ENCODE measurements at regions not wholly inside any gene's neighbourhood (a gene's known extent, or its start where the extent isn't known, plus 50 kb on each side); places are given as distances from the start of the nearest gene placed in this dataset.

DNA sequence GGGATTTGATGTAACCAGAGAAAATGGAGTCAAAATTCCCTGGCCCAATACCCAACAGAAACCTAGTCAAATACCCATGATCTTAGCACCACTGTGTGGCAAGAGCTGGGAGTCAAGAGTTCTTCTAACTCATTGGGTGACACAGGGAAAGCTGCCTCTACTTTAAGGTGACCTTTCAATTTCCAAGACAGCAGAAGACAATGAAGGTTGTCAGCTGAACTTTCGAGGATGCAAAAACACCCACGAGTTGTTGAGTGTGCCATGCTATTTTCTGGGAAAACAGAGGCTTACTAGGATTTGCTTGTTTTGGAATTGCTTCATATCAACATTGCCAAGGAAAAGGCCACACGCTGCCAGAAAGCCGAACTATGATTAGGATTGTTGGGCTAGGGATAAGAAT is 61.6 kb upstream of the CYRIA start:
- TF ChIP-seq GATAD2B (conservative IDR thresholded peaks at IDR 0.05; ENCODE audit: low read depth) = no peak
- TF ChIP-seq, protein P1, sequence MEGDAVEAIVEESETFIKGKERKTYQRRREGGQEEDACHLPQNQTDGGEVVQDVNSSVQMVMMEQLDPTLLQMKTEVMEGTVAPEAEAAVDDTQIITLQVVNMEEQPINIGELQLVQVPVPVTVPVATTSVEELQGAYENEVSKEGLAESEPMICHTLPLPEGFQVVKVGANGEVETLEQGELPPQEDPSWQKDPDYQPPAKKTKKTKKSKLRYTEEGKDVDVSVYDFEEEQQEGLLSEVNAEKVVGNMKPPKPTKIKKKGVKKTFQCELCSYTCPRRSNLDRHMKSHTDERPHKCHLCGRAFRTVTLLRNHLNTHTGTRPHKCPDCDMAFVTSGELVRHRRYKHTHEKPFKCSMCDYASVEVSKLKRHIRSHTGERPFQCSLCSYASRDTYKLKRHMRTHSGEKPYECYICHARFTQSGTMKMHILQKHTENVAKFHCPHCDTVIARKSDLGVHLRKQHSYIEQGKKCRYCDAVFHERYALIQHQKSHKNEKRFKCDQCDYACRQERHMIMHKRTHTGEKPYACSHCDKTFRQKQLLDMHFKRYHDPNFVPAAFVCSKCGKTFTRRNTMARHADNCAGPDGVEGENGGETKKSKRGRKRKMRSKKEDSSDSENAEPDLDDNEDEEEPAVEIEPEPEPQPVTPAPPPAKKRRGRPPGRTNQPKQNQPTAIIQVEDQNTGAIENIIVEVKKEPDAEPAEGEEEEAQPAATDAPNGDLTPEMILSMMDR (IDR thresholded peaks at IDR 0.05 in 2 of 3, conservative IDR thresholded peaks at IDR 0.05 in 1 of 3; ENCODE audit: control insufficient read depth in 2 of 3, extremely low read depth in 1 of 3, insufficient read depth in 1 of 3, low read depth in 3 of 3, low read length in 3 of 3) = peak in 1 of 3 experiments; percentile 14; a peak in 1 of 6 replicates
- TF ChIP-seq RAD21 (IDR thresholded peaks at IDR 0.05; ENCODE audit: insufficient read depth, low read depth, low read length) = 0 out of 2 replicates have a peak, but pooled peaks have one; percentile 27
- in situ Hi-C loops (cut with MboI) = no loop called here
- WGBS (ENCODE audit: insufficient coverage, insufficient replicate concordance, low lambda C conversion rate, missing lambda C conversion rate) = 10% methylated on average over 4 of the region's 4 CpGs
- RAD21 ChIA-PET (ENCODE audit: unreplicated experiment) = interaction anchor here (1.1 to 1.8 kb wide), 3 partner anchors 9 to 175 kb away, joined by 3 to 8 read pairs (median 4); no protein-coding TSS in a partner anchor
- POLR2A ChIA-PET = interaction anchor here (1.7 kb wide), 1 partner anchor 68 kb away, joined by 4 read pairs; no protein-coding TSS in a partner anchor
- Histone ChIP-seq H3K4me3 (no peak overlapping the region), H3K9ac (ENCODE audit: control insufficient read depth, insufficient read depth, low read length) (no peak overlapping the region), H3K79me2 (ENCODE audit: control insufficient read depth, insufficient read depth, low read length) (no peaks in the 10 kb centered on the region), H2AFZ (ENCODE audit: control insufficient read depth, low read depth, low read length) (no peak overlapping the region), H4K20me1 (ENCODE audit: control insufficient read depth, insufficient read depth) (no peaks in the 10 kb centered on the region), H3K27me3 (replicated peaks in 1 of 2; ENCODE audit: control insufficient read depth in 2 of 2, insufficient read depth in 2 of 2, low read length in 1 of 2) (0 out of 4 replicates have a peak, but pooled peaks cover 0 to 1% of the 10 kb centered on the region in 2 experiments), H3K27ac (ENCODE audit: control insufficient read depth, insufficient read depth) (no peak overlapping the region), H3K9me3 (replicated peaks; ENCODE audit: control insufficient read depth, insufficient read depth, low read length) (no peaks in the 10 kb centered on the region), H3K4me2 (ENCODE audit: control insufficient read depth, insufficient read depth) (no peak overlapping the region), H3K36me3 (ENCODE audit: control insufficient read depth in 2 of 2, insufficient read depth in 2 of 2, low read length in 1 of 2) (no peaks in the 10 kb centered on the region), H3K4me1 (ENCODE audit: control insufficient read depth, insufficient read depth, low read length) (peaks cover 7% of the 10 kb centered on the region)
- DNase-seq (ENCODE audit: low read depth, low spot score) = no peak
- FAIRE-seq = no peak
- CTCF ChIA-PET = interaction anchor here (0.7 to 2.8 kb wide), 6 partner anchors 29 to 1458 kb away, joined by 3 to 8 read pairs (median 4); no protein-coding TSS in a partner anchor
- SMC1A ChIA-PET (ENCODE audit: uncharacterized antibody, unreplicated experiment) = interaction anchor here (1.0 to 1.7 kb wide), 3 partner anchors 11 to 114 kb away, joined by 4 to 8 read pairs (median 5); no protein-coding TSS in a partner anchor
- BruUV-seq (replicated peaks) = no TSS peak
- intact Hi-C loops (cut with micrococcal nuclease; ENCODE audit: unreplicated experiment) = no loop called here
- no peak for ATAC-seq

DNA sequence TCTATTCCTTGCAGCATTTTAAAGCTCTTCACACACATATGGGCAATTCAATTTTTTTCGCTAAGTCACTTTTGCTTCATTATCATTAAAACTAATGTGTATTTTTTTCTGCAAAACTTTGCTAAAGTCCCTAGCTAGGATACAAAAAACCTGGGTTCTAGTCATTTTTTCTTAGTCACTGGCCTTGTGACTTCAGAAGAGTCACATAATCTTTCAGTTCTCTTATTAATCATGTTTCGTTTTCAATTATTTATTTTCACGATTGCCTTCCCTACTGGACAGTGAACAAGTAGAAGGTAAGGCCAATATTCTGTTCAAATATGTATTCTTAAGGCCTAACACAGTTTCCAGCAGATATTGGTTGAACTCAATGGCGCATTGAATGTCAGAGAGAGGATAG is 60.9 kb upstream of the CYRIA start:
- intact Hi-C loops (cut with micrococcal nuclease; ENCODE audit: unreplicated experiment) = no loop called here
- Histone ChIP-seq H3K79me2 (ENCODE audit: control insufficient read depth, insufficient read depth, low read length) (no peaks in the 10 kb centered on the region), H3K27ac (ENCODE audit: control insufficient read depth, insufficient read depth) (no peak overlapping the region), H3K9ac (ENCODE audit: control insufficient read depth, insufficient read depth, low read length) (no peak overlapping the region), H3K4me3 (no peak overlapping the region), H2AFZ (ENCODE audit: control insufficient read depth, low read depth, low read length) (no peak overlapping the region), H3K4me2 (ENCODE audit: control insufficient read depth, insufficient read depth) (no peak overlapping the region), H4K20me1 (ENCODE audit: control insufficient read depth, insufficient read depth) (no peaks in the 10 kb centered on the region), H3K4me1 (ENCODE audit: control insufficient read depth, insufficient read depth, low read length) (peaks cover 7% of the 10 kb centered on the region), H3K36me3 (ENCODE audit: control insufficient read depth in 2 of 2, insufficient read depth in 2 of 2, low read length in 1 of 2) (no peaks in the 10 kb centered on the region), H3K9me3 (replicated peaks; ENCODE audit: control insufficient read depth, insufficient read depth, low read length) (no peaks in the 10 kb centered on the region), H3K27me3 (replicated peaks in 1 of 2; ENCODE audit: control insufficient read depth in 2 of 2, insufficient read depth in 2 of 2, low read length in 1 of 2) (0 out of 4 replicates have a peak, but pooled peaks cover 0 to 1% of the 10 kb centered on the region in 2 experiments)
- WGBS (ENCODE audit: insufficient coverage, insufficient replicate concordance, low lambda C conversion rate, missing lambda C conversion rate) = 32% methylated on average over 4 of the region's 4 CpGs
- ATAC-seq (peak; percentile 42), FAIRE-seq (no peak), DNase-seq (ENCODE audit: low read depth, low spot score) (no peak)
- ChIA-PET SMC1A (ENCODE audit: uncharacterized antibody, unreplicated experiment) (interaction anchor here (0.8 to 1.7 kb wide), 7 partner anchors 10 to 114 kb away, joined by 3 to 8 read pairs (median 3); no protein-coding TSS in a partner anchor), RAD21 (ENCODE audit: unreplicated experiment) (interaction anchor here (1.1 to 1.8 kb wide), 3 partner anchors 9 to 175 kb away, joined by 3 to 8 read pairs (median 4); no protein-coding TSS in a partner anchor), POLR2A (interaction anchor here (1.7 kb wide), 1 partner anchor 68 kb away, joined by 4 read pairs; no protein-coding TSS in a partner anchor), CTCF (interaction anchor here (0.6 to 2.8 kb wide), 7 partner anchors 29 to 182 kb away, joined by 3 to 8 read pairs (median 4); no protein-coding TSS in a partner anchor)
- no TSS peak for BruUV-seq (replicated peaks)
- in situ Hi-C loops (cut with MboI) = no loop called here
- no peak for TF ChIP-seq RUNX3 (IDR thresholded peaks at IDR 0.05; ENCODE audit: low read length)
- 0 out of 2 replicates have a peak, but pooled peaks have one; percentile 27 for TF ChIP-seq ATF7 (IDR thresholded peaks at IDR 0.05; ENCODE audit: low read depth)
- TF ChIP-seq CBX5 (IDR thresholded peaks at IDR 0.05; ENCODE audit: low read depth) = no peak
- peak; percentile 33; the same call in 1 of the 2 replicates for TF ChIP-seq RAD51 (IDR thresholded peaks at IDR 0.05)
- no peak for TF ChIP-seq SMAD5 (IDR thresholded peaks at IDR 0.05; ENCODE audit: low read depth)
- no peak for TF ChIP-seq BMI1 (IDR thresholded peaks at IDR 0.05; ENCODE audit: borderline replicate concordance)
- TF ChIP-seq GABPA (IDR thresholded peaks at IDR 0.05; ENCODE audit: low read depth) = no peak
- TF ChIP-seq BCL11A (IDR thresholded peaks at IDR 0.05; ENCODE audit: low read depth, low read length) = no peak
- no peak for TF ChIP-seq YY1 (IDR thresholded peaks at IDR 0.05; ENCODE audit: low read depth, low read length)
- TF ChIP-seq MYC (IDR thresholded peaks at IDR 0.05; ENCODE audit: insufficient read depth, insufficient read length, insufficient replicate concordance, low read length, severe bottlenecking) = no peak
- no peak for TF ChIP-seq CHD4 (IDR thresholded peaks at IDR 0.05)
- no peak for TF ChIP-seq SIN3A (IDR thresholded peaks at IDR 0.05; ENCODE audit: low read depth, low read length)
- no peak for TF ChIP-seq SMARCA5 (IDR thresholded peaks at IDR 0.05)
